ENCODE measurements at regions not wholly inside any gene's neighbourhood (a gene's known extent, or its start where the extent isn't known, plus 50 kb on each side); places are given as distances from the start of the nearest gene placed in this dataset.

DNA sequence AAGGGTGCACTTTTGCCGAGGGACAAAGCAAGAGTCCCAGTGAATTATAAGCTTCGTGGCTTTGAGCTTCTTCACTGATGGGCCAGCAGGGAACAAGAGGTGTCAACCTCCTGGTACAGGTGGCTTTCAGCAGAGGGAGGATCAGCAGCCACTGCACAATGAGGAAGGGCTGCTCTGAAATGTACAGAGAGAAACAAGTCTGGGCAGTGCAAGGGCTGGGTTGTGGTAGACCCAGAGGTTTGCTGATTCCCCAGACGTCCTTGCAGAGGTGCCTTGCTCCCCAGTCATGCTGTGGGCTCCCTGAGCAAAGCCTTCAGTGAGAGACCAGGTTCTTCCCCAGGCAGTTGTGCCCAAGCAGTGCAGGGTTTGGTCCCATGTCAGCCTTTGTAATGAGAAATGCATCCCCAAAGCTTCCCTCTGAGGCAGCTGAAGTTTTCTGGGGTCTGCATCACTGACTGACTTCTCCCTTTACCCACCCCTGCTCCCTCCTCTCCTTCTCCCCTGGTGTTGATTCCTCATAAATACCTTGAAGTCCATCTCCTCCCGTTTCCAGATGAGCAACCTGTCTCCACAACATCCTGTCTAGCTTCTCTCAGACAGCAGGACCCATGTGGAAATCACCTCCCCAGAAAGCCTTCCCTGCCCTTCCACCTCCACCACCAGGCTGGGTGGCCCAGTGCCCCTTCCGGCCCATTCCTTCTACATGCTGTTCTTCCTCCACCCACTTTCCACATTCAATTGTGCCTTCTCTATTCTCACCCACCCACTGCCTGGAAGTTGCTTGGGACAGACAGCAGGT lies 599.6 kb upstream of the ADAMTS16 start:
- FAIRE-seq: no peak

DNA sequence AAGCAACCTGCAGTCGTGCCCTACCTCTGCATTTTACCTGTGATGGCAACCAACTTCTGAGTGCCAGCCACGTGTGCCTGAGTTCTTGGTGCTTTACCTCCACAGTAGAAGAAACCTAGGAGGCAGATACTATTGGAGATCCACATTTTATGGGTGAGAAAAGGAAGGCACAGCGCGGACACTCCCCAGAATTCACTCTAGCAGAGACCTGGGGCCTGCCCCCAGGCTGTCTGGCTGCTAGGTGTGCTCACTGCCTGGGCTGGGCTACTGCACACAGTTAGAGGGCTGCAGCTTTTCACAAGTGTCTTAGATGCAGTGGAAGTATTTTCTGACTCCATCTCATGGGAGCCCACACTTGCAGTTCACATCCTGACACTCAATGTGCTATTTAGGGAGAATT lies 598.8 kb upstream of the ADAMTS16 start:
- FAIRE-seq: no peak

DNA sequence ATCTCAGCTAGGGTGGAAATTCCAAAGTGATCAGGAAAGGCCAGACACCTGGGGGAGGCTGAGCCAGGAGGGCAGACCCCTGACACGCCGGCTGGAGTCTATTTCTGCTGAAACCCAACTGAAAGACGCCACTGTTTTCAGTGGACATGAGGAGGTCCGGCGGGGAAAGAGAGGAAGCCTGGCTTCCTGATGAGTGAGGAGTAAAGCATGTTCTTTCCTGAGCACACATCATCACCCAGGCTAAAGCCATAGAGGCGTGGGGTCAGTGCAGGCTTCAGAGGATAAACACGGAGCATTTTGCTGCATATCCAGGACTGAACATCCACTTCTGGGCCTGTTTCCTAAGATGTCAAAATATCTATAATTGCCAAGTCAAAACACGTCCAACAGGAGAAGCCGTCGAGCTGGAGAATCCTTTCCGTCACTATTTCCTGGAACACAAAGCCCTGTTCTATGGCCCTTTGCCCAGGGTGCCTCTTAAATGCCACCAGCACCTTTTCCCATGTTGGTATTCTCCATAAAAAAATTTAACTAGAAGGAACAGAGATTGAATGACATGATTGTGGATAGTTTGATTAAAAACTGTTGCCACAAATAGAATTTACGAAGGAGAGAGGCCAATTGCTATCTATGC lies 597.9 kb upstream of the ADAMTS16 start:
- FAIRE-seq: no peak

DNA sequence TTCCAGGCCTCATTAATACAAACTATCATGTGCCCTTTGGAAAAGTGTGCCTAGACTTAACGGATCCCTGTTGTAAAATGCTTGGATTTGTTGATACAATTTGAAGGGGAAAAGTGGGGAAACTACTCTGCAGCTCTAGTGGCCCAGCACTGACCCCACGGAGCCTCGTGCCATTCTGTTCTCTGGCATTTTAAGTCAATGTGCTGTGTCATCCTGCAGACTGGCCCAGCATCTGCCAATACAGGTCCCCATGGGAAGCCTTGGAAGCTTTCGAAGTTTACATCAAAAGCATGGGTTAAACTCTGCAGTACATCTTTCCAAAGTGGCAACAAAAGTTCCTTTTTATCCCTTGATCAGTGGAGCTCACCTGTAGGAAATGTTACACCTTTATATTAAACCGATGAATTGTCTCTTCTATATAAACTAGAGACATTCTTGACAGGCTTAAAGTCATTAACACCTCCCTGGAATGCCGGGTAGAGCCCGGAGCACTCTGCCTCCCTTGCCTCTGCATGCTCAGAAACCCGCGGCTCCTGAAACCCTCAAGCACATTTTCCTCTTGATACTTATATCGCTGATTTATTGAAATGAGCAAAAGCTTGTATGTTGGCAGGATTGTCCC lies 596.0 kb upstream of the ADAMTS16 start:
- FAIRE-seq: no peak

DNA sequence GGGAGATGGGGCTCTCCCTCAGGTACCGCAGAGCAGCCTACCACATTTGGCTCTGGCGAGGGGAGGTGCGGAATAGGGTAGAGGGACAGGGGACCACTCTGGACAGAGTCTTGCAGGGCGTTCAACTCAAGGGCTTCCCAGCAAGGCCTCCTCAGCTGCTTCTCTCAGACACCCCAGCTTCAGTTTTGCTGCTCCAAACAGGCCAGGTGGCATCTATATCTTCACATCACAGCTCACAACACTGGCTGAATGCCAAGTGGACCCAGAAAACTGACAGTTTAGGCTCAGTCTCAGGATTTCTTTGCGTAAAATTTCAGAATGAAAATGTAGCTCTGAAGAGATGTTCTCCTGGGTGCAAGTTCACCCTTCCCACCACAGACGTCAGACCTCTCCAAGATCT lies 592.6 kb upstream of the ADAMTS16 start:
- no peak for FAIRE-seq

DNA sequence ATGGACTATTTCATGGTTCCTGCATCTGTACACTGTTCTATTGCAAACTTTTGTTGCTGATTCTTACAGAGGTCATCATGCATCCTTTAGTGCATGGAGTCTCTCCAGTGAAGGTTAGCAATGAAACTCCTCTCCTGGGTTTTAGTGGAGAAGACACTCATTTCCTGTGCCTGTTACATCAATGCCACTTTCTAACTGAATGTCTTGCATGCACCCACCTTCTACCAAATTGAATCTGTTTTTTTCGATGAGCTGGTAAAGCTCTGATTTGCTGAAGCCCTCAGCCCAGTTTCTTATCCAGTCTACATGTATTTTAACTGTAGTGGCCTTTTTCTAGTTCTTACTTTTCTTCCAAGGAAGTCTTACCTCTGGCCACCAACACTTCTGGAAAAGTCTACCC lies 591.8 kb upstream of the ADAMTS16 start:
- no peak for FAIRE-seq

DNA sequence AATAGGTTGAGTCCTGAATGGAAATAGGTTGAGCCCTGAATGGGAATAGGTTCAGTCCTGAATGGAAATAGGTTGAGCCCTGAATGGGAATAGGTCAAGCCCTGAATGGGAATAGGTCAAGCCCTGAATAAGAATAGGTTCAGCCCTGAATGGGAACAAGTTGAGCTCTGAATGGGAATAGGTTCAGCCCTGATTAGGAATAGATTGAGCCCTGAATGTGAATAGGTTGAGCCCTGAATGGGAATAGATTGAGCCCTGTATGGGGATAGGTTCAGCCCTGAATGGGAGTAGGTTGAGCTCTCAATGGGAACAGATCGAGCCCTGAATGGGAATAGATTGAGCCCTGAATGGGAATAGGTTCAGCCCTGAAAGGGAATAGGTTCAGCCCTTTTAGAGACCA lies 590.8 kb upstream of the ADAMTS16 start:
- FAIRE-seq: no peak

DNA sequence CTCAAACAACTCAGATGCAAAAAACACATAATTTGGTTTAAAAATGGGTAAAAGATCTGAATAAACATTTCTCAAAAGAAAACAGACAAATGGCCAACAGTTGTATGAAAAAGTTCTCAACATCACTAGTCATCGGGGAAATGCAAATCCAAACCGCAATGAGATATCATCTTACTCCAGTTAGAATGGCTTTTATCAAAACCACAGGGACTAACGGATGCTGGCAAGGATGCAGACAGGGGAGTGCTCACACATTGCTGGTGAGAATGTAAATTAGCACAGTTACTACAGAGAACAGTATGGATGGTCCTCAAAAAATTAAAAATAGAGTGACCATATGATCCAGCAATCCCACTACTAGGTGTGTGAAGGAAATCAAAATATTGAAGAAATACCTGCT lies 589.1 kb upstream of the ADAMTS16 start:
- no peak for FAIRE-seq

DNA sequence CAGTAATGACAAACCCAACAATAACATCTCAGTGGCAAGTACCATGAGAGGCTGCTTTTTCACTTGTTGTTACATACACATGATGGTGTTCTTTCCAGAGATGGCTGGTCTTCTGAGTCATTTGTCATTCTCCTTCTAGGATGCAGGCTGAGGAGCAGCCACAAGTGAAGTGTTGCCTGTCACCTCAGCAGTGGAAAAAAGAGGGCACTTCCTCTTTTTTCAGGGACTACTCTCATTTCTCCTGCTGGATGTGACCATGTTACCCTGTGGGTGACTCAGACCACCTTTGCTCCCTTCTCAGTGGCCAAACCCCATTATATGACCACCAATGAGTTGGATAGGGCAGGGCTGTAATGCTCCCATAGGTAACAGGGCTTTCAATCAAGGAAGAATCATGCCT lies 587.0 kb upstream of the ADAMTS16 start:
- no peak for FAIRE-seq

DNA sequence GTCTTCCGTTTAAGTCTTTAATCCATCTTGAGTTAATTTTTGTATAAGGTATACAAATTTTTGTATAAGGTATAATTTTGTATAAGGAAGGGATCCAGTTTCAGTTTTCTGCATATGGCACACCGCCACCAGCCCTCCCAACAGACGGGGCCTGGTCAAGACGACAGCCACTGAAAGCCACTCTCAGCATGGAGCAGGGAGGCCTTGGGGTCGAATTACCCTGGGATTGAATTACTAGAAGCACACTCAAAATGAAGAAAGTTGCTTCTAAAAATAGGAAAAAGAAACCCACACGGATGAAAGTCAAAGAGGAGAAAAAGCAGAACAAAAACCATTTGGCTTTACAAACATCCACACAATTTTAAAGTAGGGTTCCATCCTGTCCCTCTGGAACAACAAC lies 586.2 kb upstream of the ADAMTS16 start:
- FAIRE-seq: no peak

DNA sequence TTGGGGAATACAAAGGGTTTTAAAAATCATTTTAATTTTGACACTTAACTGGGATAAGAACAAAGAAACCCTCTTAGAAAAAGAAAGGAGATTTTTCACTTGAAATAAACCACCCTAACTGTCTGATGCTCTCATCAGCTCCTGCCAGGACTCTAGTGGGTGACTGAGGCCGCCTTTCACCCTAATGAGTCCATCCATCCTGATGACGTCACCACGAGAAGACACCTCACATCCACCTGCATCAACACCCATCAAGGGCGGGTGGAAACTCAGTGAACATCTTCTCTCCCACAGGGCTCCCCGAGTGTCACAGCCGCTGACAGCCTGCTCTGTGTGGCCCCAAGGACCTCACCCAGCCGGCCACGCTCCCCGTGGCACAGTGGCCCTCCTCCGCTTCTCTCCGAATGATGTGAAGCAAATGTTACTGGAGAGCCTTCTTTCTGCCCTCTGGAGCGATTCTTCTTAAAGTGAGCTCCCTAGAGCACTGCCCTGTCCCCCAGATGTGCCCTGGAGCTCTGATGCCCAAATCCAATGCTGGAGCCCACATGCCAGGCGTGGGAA lies 584.3 kb upstream of the ADAMTS16 start:
- no peak for FAIRE-seq

DNA sequence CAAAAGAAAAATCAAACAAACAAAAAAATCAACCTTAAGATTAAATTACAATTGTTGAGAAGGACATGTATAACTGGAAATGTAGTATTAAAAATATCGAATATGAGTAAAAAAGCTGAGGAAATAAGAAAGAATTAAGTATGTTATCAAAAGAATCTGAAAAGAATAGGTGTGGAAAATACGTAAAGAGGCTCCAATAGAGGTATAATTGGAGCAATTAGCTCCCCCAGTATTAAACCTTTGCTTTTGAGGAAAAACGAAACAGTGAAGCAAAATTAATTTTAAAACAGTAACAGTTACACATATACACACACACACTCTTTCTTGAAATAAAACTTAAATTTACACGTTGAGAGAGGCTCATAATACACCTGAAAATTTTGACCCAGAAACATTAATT lies 578.7 kb upstream of the ADAMTS16 start:
- no peak for FAIRE-seq

DNA sequence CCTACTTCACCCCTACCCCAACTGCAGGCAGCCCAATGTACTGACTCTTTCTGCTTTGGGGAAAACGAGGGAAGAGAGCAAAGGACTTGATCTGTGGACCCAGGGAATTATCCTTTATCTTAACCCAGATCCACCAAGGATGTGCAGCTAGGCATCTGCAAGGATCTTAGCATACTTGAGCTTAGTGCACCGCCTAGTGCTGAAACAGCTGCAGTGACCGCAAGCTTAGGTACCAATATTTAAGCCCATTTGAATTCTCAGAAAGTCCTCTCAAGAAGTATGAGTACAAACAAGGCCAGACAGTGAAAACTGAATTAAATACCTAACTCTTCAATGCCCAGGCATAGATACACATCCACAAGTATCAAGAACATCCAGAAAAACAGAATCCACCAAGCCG lies 576.7 kb upstream of the ADAMTS16 start:
- no peak for FAIRE-seq

DNA sequence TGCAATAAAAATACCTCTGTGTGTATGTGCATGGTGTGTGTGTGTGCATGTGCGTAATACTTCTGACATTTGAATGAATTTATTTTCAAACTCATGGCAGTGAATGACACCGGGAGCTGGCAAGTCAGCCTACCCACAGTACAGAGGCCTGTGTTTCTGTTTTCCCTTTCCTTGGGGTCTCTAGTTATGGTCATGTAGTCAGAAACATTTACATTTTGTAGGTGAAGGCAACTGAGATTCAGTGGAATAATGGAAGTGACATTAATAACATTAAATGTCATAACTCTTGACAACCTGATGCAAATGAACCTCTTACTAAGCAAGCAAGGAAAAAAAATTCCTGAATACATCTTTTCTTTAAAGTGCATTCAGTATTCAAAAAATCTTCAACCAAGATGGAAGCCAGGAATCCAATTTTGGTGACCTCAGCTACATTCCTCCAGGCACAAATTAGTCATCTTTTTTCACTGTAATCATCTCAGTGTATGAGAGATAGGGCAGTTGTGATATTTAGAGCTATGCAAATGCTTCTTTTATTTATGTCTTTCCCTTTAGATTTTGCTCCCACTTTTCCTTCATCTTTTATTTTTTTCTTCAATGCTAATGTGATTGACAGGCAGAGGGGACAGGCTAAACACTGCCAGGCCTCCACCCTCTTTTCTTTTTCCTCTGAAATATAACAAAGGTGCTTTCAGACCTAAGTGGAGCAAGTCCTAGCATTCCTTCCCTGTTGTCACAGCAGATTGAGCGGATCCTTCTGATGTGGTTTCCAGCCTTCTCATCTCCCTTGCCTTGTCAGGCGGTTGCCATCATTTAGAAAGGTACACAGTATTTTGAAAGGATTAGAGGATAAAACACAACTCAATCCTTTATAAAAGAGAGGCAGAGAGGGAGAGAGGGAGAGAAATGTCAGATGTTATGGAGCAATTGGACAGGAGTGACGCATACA lies 569.8 kb upstream of the ADAMTS16 start:
- FAIRE-seq: no peak

DNA sequence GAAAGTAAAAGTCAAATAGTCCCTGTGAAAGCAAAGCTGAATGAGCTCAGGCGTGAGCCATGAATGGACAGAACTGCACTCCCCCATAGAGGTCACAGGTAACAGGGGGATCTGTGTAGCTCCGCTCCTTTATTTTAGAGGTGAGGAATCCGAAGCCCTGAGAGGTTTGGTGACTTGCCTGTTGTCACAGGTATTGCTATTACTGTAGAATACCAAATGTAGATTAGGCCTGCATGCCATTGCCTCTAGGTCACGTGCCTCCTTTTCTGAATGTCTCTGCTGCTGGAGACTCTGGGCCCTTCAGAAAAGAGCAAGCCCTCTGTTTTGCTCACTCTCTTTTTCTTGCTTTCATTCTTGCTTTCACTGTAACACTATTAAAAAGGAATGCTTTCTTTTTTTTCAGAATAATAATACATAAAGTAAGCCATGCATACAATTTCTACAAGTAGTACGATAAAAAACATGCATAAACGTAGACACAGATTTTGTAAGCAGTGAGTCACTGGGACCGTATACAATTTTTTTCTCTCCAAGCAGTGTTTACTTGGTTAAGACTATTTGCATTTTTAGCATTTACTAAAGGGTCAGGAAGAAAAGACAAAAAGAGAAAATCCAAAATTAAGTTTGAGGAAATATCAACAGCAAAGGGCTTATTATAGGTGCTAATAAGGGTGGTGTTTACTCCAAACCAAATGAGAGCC lies 568.7 kb upstream of the ADAMTS16 start:
- FAIRE-seq: no peak

DNA sequence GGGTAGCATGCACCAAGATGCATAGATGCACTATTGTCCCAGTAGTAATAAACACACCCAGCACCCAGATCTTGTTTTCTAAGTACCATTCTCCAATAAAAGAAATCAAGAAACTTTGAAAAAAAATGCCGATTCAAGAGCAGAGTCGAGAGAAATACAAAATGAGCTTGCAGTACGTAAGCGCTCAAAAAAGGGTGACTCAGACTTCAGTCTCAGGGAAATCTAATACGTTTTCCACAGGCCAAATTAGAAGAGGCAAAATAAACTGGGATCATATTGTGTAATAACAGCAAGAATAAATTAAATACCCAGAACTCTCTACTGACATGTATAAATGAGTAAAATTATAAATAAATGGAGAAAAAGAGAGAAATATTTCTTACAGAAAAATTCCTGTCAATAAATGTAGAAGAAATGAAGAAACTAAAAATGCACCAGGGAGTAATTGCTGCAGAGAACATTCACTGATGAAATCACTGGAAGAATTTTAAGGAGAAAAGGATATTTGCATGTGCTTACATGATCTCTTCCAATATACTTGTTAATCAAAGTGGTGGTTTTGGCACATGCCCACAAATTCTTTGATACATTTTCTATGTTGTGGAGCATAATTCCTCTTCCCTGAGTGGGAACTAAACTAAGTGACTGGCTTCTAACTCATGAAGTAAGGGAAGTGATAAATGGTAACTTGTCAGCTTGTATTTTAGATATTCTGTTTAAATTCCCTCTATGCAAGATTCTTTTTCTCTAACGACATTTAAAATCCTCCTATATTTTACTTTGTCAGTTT lies 567.6 kb upstream of the ADAMTS16 start:
- no peak for FAIRE-seq

DNA sequence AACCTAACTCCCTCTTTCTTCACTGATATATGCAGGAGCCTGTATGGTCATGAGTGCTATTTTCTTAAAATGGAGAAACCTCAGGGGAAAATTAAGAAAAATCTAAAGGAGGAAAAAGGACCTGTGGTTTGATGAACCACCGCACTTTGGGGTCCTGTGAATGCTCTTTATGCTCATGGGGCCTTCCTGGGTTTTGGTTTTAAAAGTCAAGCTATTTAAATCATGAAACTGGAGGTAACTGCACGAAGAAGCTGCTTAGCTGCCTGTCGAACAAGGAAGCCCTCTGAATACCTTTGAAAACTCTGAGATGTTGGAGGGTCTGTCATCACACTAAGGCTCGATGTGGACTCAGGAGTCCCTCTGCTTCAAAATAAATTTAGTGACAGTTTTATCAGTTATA lies 564.5 kb upstream of the ADAMTS16 start:
- FAIRE-seq: no peak

DNA sequence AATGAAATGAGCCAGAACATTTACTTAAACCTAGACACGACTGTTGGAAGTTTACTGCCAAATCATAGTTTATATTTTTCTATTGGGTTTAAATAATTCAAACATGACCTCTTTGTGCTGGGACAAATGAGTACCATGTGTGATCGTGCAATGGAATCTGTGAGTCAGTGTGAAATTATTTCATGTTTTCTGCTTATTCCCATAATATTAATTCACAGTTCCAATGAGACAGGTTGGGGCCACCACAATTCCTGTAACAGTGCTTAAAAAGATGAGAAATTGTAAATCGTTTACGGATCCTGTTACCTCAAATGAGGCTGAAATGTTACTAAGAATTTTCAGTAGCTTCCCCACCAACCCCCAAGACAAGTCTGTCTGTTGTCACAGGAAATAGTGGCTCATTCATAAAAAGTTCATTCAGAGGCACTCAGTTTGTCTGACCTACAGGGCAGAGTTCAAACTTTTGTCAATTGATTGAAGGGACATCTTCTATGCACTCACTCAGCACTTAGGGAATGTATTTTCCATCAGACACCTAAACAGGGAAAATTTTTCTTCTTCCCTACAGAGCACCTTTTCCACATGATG lies 563.9 kb upstream of the ADAMTS16 start:
- FAIRE-seq: no peak

DNA sequence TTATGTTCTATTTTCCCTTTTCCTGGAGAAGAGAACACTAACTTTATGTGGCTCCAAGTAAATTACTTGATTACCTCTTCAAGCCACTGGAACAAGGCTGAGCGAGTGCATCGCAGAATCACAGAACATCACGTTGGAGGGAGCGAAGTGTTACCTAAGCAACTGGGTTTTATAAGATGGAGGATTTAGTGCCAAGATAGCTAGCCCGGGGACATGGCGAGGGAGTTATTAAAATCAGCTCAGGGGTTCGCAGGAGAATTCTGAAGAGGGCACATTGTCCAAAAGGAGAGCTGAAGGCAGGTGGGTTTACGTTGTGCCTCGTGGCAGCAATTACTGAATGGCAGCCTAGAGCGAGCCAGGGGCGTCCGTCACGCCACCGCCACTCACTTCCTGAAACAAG lies 563.2 kb upstream of the ADAMTS16 start:
- FAIRE-seq: no peak

DNA sequence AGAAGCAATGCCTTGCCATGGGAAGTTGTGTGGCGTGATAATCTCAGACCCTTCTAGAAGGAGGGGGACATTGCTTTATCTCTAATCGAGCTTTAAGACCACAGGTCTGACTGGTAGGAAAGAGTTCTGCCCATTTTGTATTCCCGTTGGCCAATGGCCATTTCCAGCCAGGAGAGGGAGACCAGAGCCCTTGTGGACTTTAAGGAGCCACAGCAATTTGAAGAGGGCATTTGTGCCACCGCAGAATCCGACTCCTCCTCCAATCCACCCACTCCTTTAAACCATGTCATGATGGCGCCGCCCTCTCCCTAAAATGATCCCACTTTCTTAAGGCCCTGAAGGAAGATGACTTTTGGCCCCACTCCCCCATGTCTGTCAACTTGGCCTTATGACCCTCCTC lies 560.5 kb upstream of the ADAMTS16 start:
- no peak for FAIRE-seq

DNA sequence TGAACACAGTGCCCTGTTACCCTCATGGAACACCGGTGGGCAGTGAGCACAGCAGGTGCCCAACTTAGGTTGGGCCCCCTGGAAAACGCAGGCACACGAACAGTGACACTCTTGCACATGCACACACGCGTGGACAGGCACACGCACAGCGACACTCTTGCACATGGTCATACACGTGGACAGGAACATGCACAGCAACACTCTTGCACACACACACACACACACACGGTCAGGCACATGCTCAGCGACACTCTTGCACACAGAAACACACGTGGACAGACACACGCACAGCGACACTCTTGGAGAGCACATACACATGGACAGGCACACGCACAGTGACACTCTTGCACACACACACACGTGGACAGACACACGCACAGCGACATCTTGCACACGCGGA lies 559.4 kb upstream of the ADAMTS16 start:
- no peak for FAIRE-seq

All from islet of Langerhans (tissue), 1 donor.